SK-N-SH treated with all-trans-retinoic acid at 6 μM for 48 hours (cell line): ENCODE measurements at regions not wholly inside any gene's neighbourhood (a gene's known extent, or its start where the extent isn't known, plus 50 kb on each side); places are given as distances from the start of the nearest gene placed in this dataset.

Source experiments
- ATAC-seq: fragments of 200-7000 bp; cut with Tn5 transposase; 3 replicates; pipeline ENCODE4 v1.9.1; 2020; ENCODE audit warnings: mild to moderate bottlenecking, moderate library complexity
- ARNTL ChIP-seq: fragments of 450-650 bp; formaldehyde crosslinking; IDR thresholded peaks from 2 replicates; pipeline ENCODE4 v1.5.0; 2020; ENCODE audit warnings: low read depth, mild to moderate bottlenecking, moderate library complexity, borderline replicate concordance
- BACH2 ChIP-seq: fragments of 250-450 bp; sonication (Bioruptor Pico); IDR thresholded peaks from 2 replicates; pipeline ENCODE4 v1.9.0; 2021; ENCODE audit warnings: mild to moderate bottlenecking, borderline replicate concordance
- CREB5 ChIP-seq: fragments of 250-450 bp; sonication (Bioruptor Pico); IDR thresholded peaks from 2 replicates; pipeline ENCODE4 v1.5.1; 2020; ENCODE audit warnings: low read depth, mild to moderate bottlenecking, moderate library complexity
- CSDC2 ChIP-seq: fragments of 250-450 bp; sonication (Bioruptor Pico); IDR thresholded peaks from 2 replicates; pipeline ENCODE4 v1.5.0; 2020; ENCODE audit warnings: mild to moderate bottlenecking, moderate library complexity
- CSRNP3 ChIP-seq: fragments of 250-450 bp; sonication (Bioruptor Pico); IDR thresholded peaks from 2 replicates; pipeline ENCODE4 v1.5.1; 2021; ENCODE audit warnings: mild to moderate bottlenecking, moderate library complexity
- ESRRG ChIP-seq: fragments of 250-450 bp; sonication (Bioruptor Pico); IDR thresholded peaks from 2 replicates; pipeline ENCODE4 v1.6.1; 2021; ENCODE audit warnings: mild to moderate bottlenecking
- GLIS3 ChIP-seq: fragments of 250-450 bp; sonication (Bioruptor Pico); IDR thresholded peaks from 2 replicates; pipeline ENCODE4 v1.5.0; 2020; ENCODE audit warnings: mild to moderate bottlenecking, moderate library complexity
- ISL1 ChIP-seq: fragments of 250-450 bp; sonication (Bioruptor Pico); IDR thresholded peaks from 2 replicates; pipeline ENCODE4 v2.1.2; 2022; ENCODE audit warnings: mild to moderate bottlenecking, moderate library complexity
- OSR1 ChIP-seq: fragments of 250-450 bp; sonication (Bioruptor Pico); IDR thresholded peaks from 2 replicates; pipeline ENCODE4 v1.8.0; 2022; ENCODE audit warnings: moderate library complexity, mild to moderate bottlenecking, inconsistent platforms
- PATZ1 ChIP-seq: fragments of 250-450 bp; sonication (Bioruptor Pico); IDR thresholded peaks from 2 replicates; pipeline ENCODE4 v1.8.0; 2020; ENCODE audit warnings: mild to moderate bottlenecking, moderate library complexity, borderline replicate concordance
- POU6F1 ChIP-seq: fragments of 250-450 bp; sonication (Bioruptor Pico); IDR thresholded peaks from 2 replicates; pipeline ENCODE4 v1.8.0; 2021; ENCODE audit warnings: low read depth, mild to moderate bottlenecking, moderate library complexity, borderline replicate concordance
- PPARA ChIP-seq: fragments of 250-450 bp; sonication (Bioruptor Pico); IDR thresholded peaks from 2 replicates; pipeline ENCODE4 v1.5.0; 2020; ENCODE audit warnings: mild to moderate bottlenecking, borderline replicate concordance
- RARB ChIP-seq: fragments of 250-450 bp; sonication (Bioruptor Pico); IDR thresholded peaks from 2 replicates; pipeline ENCODE4 v1.8.0; 2021; ENCODE audit warnings: mild to moderate bottlenecking, moderate library complexity
- SNAI2 ChIP-seq: fragments of 250-450 bp; sonication (Bioruptor Pico); IDR thresholded peaks from 2 replicates; pipeline ENCODE4 v1.5.0; 2020; ENCODE audit warnings: mild to moderate bottlenecking, moderate library complexity
- TCF4 ChIP-seq: fragments of 250-450 bp; sonication (Bioruptor Pico); IDR thresholded peaks from 2 replicates; pipeline ENCODE4 v1.8.0; 2021; ENCODE audit warnings: mild to moderate bottlenecking, moderate library complexity, borderline replicate concordance
- TOX ChIP-seq: fragments of 250-450 bp; sonication (Bioruptor Pico); IDR thresholded peaks from 2 replicates; pipeline ENCODE4 v1.8.0; 2021; ENCODE audit warnings: mild to moderate bottlenecking, moderate library complexity, borderline replicate concordance
- TSHZ2 ChIP-seq: fragments of 250-450 bp; sonication (Bioruptor Pico); IDR thresholded peaks from 2 replicates; pipeline ENCODE4 v1.5.0; 2020; ENCODE audit warnings: mild to moderate bottlenecking, moderate library complexity
- ZC3H10 ChIP-seq: fragments of 250-450 bp; sonication (Bioruptor Pico); IDR thresholded peaks from 2 replicates; pipeline ENCODE4 v1.5.1; 2021; ENCODE audit warnings: mild to moderate bottlenecking, moderate library complexity
- ZFP3 ChIP-seq: fragments of 250-450 bp; sonication (Bioruptor Pico); IDR thresholded peaks from 2 replicates; pipeline ENCODE4 v1.5.0; 2020; ENCODE audit warnings: mild to moderate bottlenecking, moderate library complexity
- ZFP30 ChIP-seq: fragments of 450-650 bp; formaldehyde crosslinking; IDR thresholded peaks from 2 replicates; pipeline ENCODE4 v1.5.0; 2022; ENCODE audit warnings: mild to moderate bottlenecking, moderate library complexity
- ZNF70 ChIP-seq: fragments of 450-650 bp; formaldehyde crosslinking; IDR thresholded peaks from 2 replicates; pipeline ENCODE4 v1.5.0; 2020; ENCODE audit warnings: mild to moderate bottlenecking, moderate library complexity
- ZNF8 ChIP-seq: fragments of 450-650 bp; formaldehyde crosslinking; IDR thresholded peaks from 2 replicates; pipeline ENCODE4 v1.5.0; 2020; ENCODE audit warnings: mild to moderate bottlenecking, moderate library complexity

- TF ChIP-seq ZFP3 (CRISPR knock-in tag) (no peak), ZC3H10 (CRISPR knock-in tag) (no peak), CREB5 (no peak), SNAI2 (CRISPR knock-in tag) (no peak), TCF4 (CRISPR knock-in tag) (no peak), PPARA (CRISPR knock-in tag) (no peak), ARNTL (CRISPR knock-in tag) (no peak), BACH2 (CRISPR knock-in tag) (no peak), CSRNP3 (CRISPR knock-in tag) (no peak), ISL1 (CRISPR knock-in tag) (no peak), ESRRG (CRISPR knock-in tag) (no peak), TOX (CRISPR knock-in tag) (no peak), RARB (CRISPR knock-in tag) (no peak), ZNF70 (CRISPR knock-in tag) (no peak), GLIS3 (no peak), PATZ1 (CRISPR knock-in tag) (no peak), ZNF8 (no peak), CSDC2 (CRISPR knock-in tag) (no peak), OSR1 (CRISPR knock-in tag) (no peak)
- no peak for ATAC-seq
These were observed 1112.0 kb upstream of the RAG2 start for GRCh38 chr11:37710031-37710430.

GRCh38 chr11:37704791-37705190 lies 1106.8 kb upstream of the RAG2 start:
- TF ChIP-seq TSHZ2, result no peak

GRCh38 chr11:37699644-37700043 lies 1101.6 kb upstream of the RAG2 start:
- TF ChIP-seq TCF4 (CRISPR knock-in tag) (no peak), POU6F1 (CRISPR knock-in tag) (no peak), ZNF8 (no peak), TOX (CRISPR knock-in tag) (no peak), BACH2 (CRISPR knock-in tag) (no peak), CREB5 (no peak), RARB (CRISPR knock-in tag) (no peak), PATZ1 (CRISPR knock-in tag) (no peak), ZFP30 (CRISPR knock-in tag) (no peak), PPARA (CRISPR knock-in tag) (no peak), ARNTL (CRISPR knock-in tag) (no peak), OSR1 (CRISPR knock-in tag) (no peak), TSHZ2 (no peak)
- ATAC-seq, result no peak

More at GRCh38 chr11:37704791-37705190, 1106.8 kb upstream of the RAG2 start:
- ATAC-seq, result no peak
